WI38 (cell line): ENCODE measurements at regions not wholly inside any gene's neighbourhood (a gene's known extent, or its start where the extent isn't known, plus 50 kb on each side); places are given as distances from the start of the nearest gene placed in this dataset.

Source experiments
- H3K4me3 ChIP-seq: 2 replicates; pipeline ENCODE4 v1.5.1; 2011; ENCODE audit warnings: low read depth, mild to moderate bottlenecking, control low read depth, low read length
- TF ChIP-seq, protein P1 (sequence below): IDR thresholded peaks from 2 replicates; pipeline ENCODE4 v1.5.1; 2012; ENCODE audit warnings: low read depth, mild to moderate bottlenecking, control low read depth, low read length

- TF ChIP-seq, protein P1, sequence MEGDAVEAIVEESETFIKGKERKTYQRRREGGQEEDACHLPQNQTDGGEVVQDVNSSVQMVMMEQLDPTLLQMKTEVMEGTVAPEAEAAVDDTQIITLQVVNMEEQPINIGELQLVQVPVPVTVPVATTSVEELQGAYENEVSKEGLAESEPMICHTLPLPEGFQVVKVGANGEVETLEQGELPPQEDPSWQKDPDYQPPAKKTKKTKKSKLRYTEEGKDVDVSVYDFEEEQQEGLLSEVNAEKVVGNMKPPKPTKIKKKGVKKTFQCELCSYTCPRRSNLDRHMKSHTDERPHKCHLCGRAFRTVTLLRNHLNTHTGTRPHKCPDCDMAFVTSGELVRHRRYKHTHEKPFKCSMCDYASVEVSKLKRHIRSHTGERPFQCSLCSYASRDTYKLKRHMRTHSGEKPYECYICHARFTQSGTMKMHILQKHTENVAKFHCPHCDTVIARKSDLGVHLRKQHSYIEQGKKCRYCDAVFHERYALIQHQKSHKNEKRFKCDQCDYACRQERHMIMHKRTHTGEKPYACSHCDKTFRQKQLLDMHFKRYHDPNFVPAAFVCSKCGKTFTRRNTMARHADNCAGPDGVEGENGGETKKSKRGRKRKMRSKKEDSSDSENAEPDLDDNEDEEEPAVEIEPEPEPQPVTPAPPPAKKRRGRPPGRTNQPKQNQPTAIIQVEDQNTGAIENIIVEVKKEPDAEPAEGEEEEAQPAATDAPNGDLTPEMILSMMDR = no peak
- no peak overlapping the region for H3K4me3 ChIP-seq
These were observed 135.3 kb downstream of the AKAIN1 start for GRCh38 chr18:5061785-5062184.

GRCh38 chr18:5060543-5060942 lies 136.5 kb downstream of the AKAIN1 start:
- H3K4me3 ChIP-seq = no peak overlapping the region
- TF ChIP-seq, protein P1 = no peak

DNA sequence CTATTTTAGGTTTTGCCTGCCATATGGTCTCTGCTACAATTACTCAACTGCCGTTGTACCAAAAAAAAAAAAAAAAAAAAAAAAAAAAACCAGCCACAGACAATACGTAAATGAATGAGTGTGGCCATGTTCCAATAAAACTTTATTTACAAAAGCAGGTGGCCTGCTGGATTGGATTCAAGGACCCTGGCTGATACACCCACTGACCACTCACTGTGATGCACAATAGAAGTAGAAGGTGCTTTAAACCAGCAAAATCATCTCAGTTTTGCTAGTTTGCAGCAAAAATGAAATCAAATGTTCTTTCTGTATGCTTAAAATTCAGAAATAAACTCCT lies 137.4 kb downstream of the AKAIN1 start:
- TF ChIP-seq, protein P1 = no peak
- H3K4me3 ChIP-seq = no peak overlapping the region

- TF ChIP-seq, protein P1 = no peak
- H3K4me3 ChIP-seq = no peak overlapping the region
These were observed 138.0 kb downstream of the AKAIN1 start for GRCh38 chr18:5058768-5059695.

DNA sequence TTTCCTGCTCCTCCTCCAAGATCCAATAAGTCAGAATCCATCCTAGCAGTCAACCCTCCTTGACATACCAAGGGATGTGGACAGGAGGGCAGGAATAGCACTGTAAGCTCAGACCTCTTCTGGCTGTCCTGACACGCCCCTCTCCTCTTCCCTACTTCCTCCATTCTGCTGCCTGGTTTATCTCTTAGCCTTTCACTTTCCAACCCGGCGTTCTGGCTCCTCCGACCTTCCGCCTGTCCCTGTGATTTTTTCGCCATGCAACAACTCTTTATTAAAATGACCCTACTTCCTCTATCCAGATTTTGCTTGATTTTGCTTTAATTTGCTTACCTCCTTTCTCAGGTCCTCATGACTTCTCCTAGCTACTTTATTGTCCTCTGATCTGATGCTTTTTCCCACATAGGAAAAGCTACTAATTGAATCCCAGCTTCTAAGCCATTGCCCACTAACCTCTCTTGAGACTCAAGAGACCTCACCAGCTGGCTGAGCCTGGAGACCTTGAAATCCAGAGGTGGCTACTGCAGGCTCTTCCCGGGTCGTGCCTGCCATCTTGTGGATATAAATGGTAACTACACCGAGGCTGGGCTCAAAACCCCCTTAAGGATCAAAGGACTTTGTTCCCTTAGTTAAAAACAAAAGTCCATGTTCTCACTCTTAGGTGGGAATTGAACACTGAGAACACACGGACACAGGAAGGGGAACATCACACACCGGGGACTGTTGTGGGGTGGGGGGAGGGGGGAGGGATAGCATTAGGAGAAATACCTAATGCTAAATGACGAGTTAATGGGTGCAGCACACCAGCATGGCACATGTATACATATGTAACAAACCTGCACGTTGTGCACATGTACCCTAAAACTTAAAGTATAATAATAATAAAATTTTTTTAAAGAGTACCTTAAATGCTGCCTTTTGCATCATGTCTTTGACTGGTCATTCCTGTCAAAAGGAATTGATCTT lies 139.4 kb downstream of the AKAIN1 start:
- TF ChIP-seq, protein P1 = peak; percentile 44

DNA sequence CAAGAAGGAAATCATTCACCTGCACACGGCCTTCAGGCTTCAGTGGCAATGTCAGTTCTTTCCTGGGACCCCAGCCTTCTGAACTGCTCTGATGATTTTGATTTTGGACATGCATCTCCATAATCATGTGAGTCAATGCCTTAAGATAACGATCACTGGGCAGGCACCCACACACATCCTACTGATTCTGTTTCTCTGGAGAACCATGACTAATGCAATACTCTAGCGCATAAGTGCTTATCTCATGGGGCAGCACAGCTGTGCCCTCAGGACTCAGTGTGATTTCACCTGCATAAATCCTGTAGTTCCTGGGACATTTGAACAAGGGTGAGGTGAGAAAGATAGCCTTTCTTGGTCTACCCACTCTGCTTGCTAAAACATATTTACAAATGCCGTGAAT lies 144.6 kb downstream of the AKAIN1 start:
- TF ChIP-seq, protein P1 = no peak

More for the DNA sequence above, 139.4 kb downstream of the AKAIN1 start:
- no peak overlapping the region for H3K4me3 ChIP-seq

More for the DNA sequence above, 144.6 kb downstream of the AKAIN1 start:
- no peak overlapping the region for H3K4me3 ChIP-seq
